ENCODE measurements at regions not wholly inside any gene's neighbourhood (a gene's known extent, or its start where the extent isn't known, plus 50 kb on each side); places are given as distances from the start of the nearest gene placed in this dataset.
A peak's percentile ranks its signal among the peaks of the same experiment; 100 is the strongest.

- POLR2A ChIA-PET (ENCODE audit: low non-redundant PET), result no interaction called here
- CTCF ChIA-PET, result interaction anchor here (0.6 to 0.7 kb wide), 2 partner anchors 12 to 113 kb away, joined by 3 read pairs; no protein-coding TSS in a partner anchor
Measured at GRCh38 chr3:99586701-99587100, 51.7 kb upstream of the COL8A1 start.

GRCh38 chr3:99579965-99580364 lies 58.4 kb upstream of the COL8A1 start:
- TF ChIP-seq, protein P1, sequence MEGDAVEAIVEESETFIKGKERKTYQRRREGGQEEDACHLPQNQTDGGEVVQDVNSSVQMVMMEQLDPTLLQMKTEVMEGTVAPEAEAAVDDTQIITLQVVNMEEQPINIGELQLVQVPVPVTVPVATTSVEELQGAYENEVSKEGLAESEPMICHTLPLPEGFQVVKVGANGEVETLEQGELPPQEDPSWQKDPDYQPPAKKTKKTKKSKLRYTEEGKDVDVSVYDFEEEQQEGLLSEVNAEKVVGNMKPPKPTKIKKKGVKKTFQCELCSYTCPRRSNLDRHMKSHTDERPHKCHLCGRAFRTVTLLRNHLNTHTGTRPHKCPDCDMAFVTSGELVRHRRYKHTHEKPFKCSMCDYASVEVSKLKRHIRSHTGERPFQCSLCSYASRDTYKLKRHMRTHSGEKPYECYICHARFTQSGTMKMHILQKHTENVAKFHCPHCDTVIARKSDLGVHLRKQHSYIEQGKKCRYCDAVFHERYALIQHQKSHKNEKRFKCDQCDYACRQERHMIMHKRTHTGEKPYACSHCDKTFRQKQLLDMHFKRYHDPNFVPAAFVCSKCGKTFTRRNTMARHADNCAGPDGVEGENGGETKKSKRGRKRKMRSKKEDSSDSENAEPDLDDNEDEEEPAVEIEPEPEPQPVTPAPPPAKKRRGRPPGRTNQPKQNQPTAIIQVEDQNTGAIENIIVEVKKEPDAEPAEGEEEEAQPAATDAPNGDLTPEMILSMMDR (conservative IDR thresholded peaks at IDR 0.05; ENCODE audit: low read depth), result no peak
- ChIA-PET POLR2A (ENCODE audit: low non-redundant PET) (no interaction called here), CTCF (interaction anchor here (0.6 kb wide), 1 partner anchor 57 kb away, joined by 5 read pairs; no protein-coding TSS in a partner anchor)
- no peak overlapping the region for H3K27ac ChIP-seq
- no peak for DNase-seq (ENCODE audit: low spot score)

More at GRCh38 chr3:99586701-99587100, 51.7 kb upstream of the COL8A1 start:
- DNase-seq (ENCODE audit: low spot score), result no peak
- TF ChIP-seq, protein P1 (conservative IDR thresholded peaks at IDR 0.05; ENCODE audit: low read depth), result no peak
- H3K27ac ChIP-seq, result no peak overlapping the region

GRCh38 chr3:99579246-99579645 lies 59.1 kb upstream of the COL8A1 start:
- CTCF ChIA-PET, result interaction anchor here (0.7 kb wide), 1 partner anchor 98 kb away, joined by 6 read pairs; no protein-coding TSS in a partner anchor
- TF ChIP-seq, protein P1 (conservative IDR thresholded peaks at IDR 0.05; ENCODE audit: low read depth), result no peak
- no peak overlapping the region for H3K27ac ChIP-seq
- DNase-seq (ENCODE audit: low spot score), result peak; percentile 31
- POLR2A ChIA-PET (ENCODE audit: low non-redundant PET), result no interaction called here

- H3K27ac ChIP-seq, result no peak overlapping the region
- ChIA-PET CTCF (no interaction called here), POLR2A (ENCODE audit: low non-redundant PET) (no interaction called here)
- TF ChIP-seq, protein P1 (conservative IDR thresholded peaks at IDR 0.05; ENCODE audit: low read depth), result no peak
- DNase-seq (ENCODE audit: low spot score), result no peak
Measured at GRCh38 chr3:99578339-99578970, 59.9 kb upstream of the COL8A1 start.

DNA sequence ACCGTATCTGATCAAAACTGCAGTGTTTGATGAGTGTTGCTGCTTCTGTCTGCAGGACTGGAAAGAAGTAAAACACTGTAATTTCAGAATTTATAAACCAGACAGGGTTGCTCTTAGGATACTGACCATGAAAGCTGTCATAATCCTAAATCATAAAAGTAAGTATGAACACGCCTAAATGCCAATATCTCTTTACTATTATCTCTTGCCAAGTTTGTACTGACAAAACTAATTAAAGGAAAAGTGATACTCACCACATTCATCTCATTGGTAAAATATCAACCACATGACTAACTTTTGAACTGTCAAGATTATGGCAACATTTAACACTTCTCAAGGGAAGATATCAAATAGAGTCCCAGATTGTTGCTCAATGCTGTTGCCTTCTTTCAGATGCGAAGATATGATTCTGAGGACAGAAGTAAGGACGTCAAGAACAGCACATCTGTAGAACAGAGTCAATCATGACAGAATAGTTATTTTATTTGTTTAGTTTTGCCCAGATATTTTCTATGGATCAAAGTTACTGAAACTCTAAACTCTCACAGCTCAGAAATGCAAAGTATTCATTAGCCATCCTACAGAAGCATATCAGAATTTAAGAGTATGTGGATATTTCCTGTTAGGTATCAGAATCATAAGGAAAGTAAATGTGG lies 61.4 kb upstream of the COL8A1 start:
- ChIA-PET CTCF (no interaction called here), POLR2A (ENCODE audit: low non-redundant PET) (no interaction called here)
- TF ChIP-seq, protein P1 (conservative IDR thresholded peaks at IDR 0.05; ENCODE audit: low read depth), result no peak
- H3K27ac ChIP-seq, result no peak overlapping the region
- no peak for DNase-seq (ENCODE audit: low spot score)

GRCh38 chr3:99575683-99576082 lies 62.7 kb upstream of the COL8A1 start:
- DNase-seq (ENCODE audit: low spot score), result no peak
- POLR2A ChIA-PET (ENCODE audit: low non-redundant PET), result no interaction called here
- no peak overlapping the region for H3K27ac ChIP-seq
- CTCF ChIA-PET, result no interaction called here
- TF ChIP-seq, protein P1 (conservative IDR thresholded peaks at IDR 0.05; ENCODE audit: low read depth), result no peak

Data from RWPE1 (cell line).